ENCODE measurements at regions not wholly inside any gene's neighbourhood (a gene's known extent, or its start where the extent isn't known, plus 50 kb on each side); places are given as distances from the start of the nearest gene placed in this dataset.

GRCh38 chr2:107005853-107006252, 119.9 kb upstream of the ST6GAL2 start:
- no peak for ATAC-seq (ENCODE audit: poor library complexity)
- H3K27me3 ChIP-seq (ENCODE audit: control insufficient read depth in 1 of 2, insufficient read depth in 2 of 2, low read length in 2 of 2), result no peaks in the 10 kb centered on the region
- Mint-ChIP-seq H3K36me3 (ENCODE audit: low read depth) (no peaks in the 10 kb centered on the region), H3K9me3 (peaks cover 5% of the 10 kb centered on the region), H3K27me3 (no peaks in the 10 kb centered on the region), H3K27ac (no peak overlapping the region), H3K4me3 (no peak overlapping the region), H3K4me1 (ENCODE audit: low read depth) (no peaks in the 10 kb centered on the region)
- ChIA-PET CTCF (no interaction called here), POLR2A (no interaction called here)
- no peak overlapping the region for H3K27ac ChIP-seq (ENCODE audit: low read depth in 1 of 2, low read length in 2 of 2)
- no peaks in the 10 kb centered on the region for H3K4me1 ChIP-seq (ENCODE audit: insufficient read depth, low read length)
- no peaks in the 10 kb centered on the region for H3K36me3 ChIP-seq (ENCODE audit: insufficient read depth, low read length)
- no peak for DNase-seq
- intact Hi-C loops (cut with DNase I, micrococcal nuclease), result no loop called here
- H3K4me3 ChIP-seq (ENCODE audit: low read length), result no peak overlapping the region
- TF ChIP-seq CTCF (IDR thresholded peaks at IDR 0.05), result no peak
- peaks cover 0 to 4% of the 10 kb centered on the region in 2 experiments for H3K9me3 ChIP-seq (ENCODE audit: control insufficient read depth in 1 of 2, insufficient read depth in 1 of 2, low read length in 2 of 2)

- H3K27ac ChIP-seq (ENCODE audit: low read depth in 1 of 2, low read length in 2 of 2), result no peak overlapping the region
- Mint-ChIP-seq H3K27ac (no peak overlapping the region), H3K9me3 (peaks cover 5% of the 10 kb centered on the region), H3K4me3 (no peak overlapping the region), H3K36me3 (ENCODE audit: low read depth) (no peaks in the 10 kb centered on the region), H3K27me3 (no peaks in the 10 kb centered on the region), H3K4me1 (ENCODE audit: low read depth) (no peaks in the 10 kb centered on the region)
- no peak for TF ChIP-seq CTCF (IDR thresholded peaks at IDR 0.05)
- peaks cover 0 to 4% of the 10 kb centered on the region in 2 experiments for H3K9me3 ChIP-seq (ENCODE audit: control insufficient read depth in 1 of 2, insufficient read depth in 1 of 2, low read length in 2 of 2)
- H3K27me3 ChIP-seq (ENCODE audit: control insufficient read depth in 1 of 2, insufficient read depth in 2 of 2, low read length in 2 of 2), result no peaks in the 10 kb centered on the region
- CTCF ChIA-PET, result no interaction called here
- intact Hi-C loops (cut with DNase I, micrococcal nuclease), result no loop called here
- POLR2A ChIA-PET, result no interaction called here
- no peaks in the 10 kb centered on the region for H3K4me1 ChIP-seq (ENCODE audit: insufficient read depth, low read length)
- ATAC-seq (ENCODE audit: poor library complexity) (no peak), DNase-seq (no peak)
- no peak overlapping the region for H3K4me3 ChIP-seq (ENCODE audit: low read length)
- H3K36me3 ChIP-seq (ENCODE audit: insufficient read depth, low read length), result no peaks in the 10 kb centered on the region
These were observed 120.9 kb upstream of the ST6GAL2 start for GRCh38 chr2:107006836-107007235.

- H3K27me3 ChIP-seq (ENCODE audit: control insufficient read depth in 1 of 2, insufficient read depth in 2 of 2, low read length in 2 of 2), result no peaks in the 10 kb centered on the region
- ChIA-PET POLR2A (no interaction called here), CTCF (no interaction called here)
- Mint-ChIP-seq H3K4me1 (ENCODE audit: low read depth) (no peaks in the 10 kb centered on the region), H3K36me3 (ENCODE audit: low read depth) (no peaks in the 10 kb centered on the region), H3K27me3 (no peaks in the 10 kb centered on the region), H3K9me3 (peaks cover 5% of the 10 kb centered on the region), H3K4me3 (no peak overlapping the region), H3K27ac (no peak overlapping the region)
- DNase-seq (no peak), ATAC-seq (ENCODE audit: poor library complexity) (no peak)
- intact Hi-C loops (cut with DNase I, micrococcal nuclease), result no loop called here
- no peak overlapping the region for H3K27ac ChIP-seq (ENCODE audit: low read depth in 1 of 2, low read length in 2 of 2)
- TF ChIP-seq CTCF (IDR thresholded peaks at IDR 0.05), result no peak
- H3K4me3 ChIP-seq (ENCODE audit: low read length), result no peak overlapping the region
- no peaks in the 10 kb centered on the region for H3K36me3 ChIP-seq (ENCODE audit: insufficient read depth, low read length)
- H3K9me3 ChIP-seq (ENCODE audit: control insufficient read depth in 1 of 2, insufficient read depth in 1 of 2, low read length in 2 of 2), result peaks cover 0 to 4% of the 10 kb centered on the region in 2 experiments
- no peaks in the 10 kb centered on the region for H3K4me1 ChIP-seq (ENCODE audit: insufficient read depth, low read length)
These were observed 122.0 kb upstream of the ST6GAL2 start for GRCh38 chr2:107007927-107008326.
